ENCODE measurements at regions not wholly inside any gene's neighbourhood (a gene's known extent, or its start where the extent isn't known, plus 50 kb on each side); places are given as distances from the start of the nearest gene placed in this dataset.

- Mint-ChIP-seq H3K9me3 (no peaks in the 10 kb centered on the region), H3K4me1 (ENCODE audit: low read depth in 2 of 2) (peaks cover 0 to 10% of the 10 kb centered on the region in 2 donors), H3K36me3 (no peaks in the 10 kb centered on the region), H3K4me3 (no peak overlapping the region), H3K27ac (no peak overlapping the region), H3K27me3 (no peaks in the 10 kb centered on the region)
- no peak for ATAC-seq
- DNase-seq (ENCODE audit: low spot score): no peak
Measured at GRCh38 chr22:25357606-25358420, 138.4 kb downstream of the CRYBB2 start.

- H3K9me3 Mint-ChIP-seq: no peaks in the 10 kb centered on the region
- no peaks in the 10 kb centered on the region for H3K27me3 Mint-ChIP-seq
- ATAC-seq: no peak
- no peak overlapping the region for H3K4me3 Mint-ChIP-seq
- no peak overlapping the region for H3K27ac Mint-ChIP-seq
- no peak for DNase-seq (ENCODE audit: low spot score)
- H3K4me1 Mint-ChIP-seq (ENCODE audit: low read depth in 2 of 2): peaks cover 0 to 10% of the 10 kb centered on the region in 2 donors
- H3K36me3 Mint-ChIP-seq: no peaks in the 10 kb centered on the region
Measured at GRCh38 chr22:25358421-25359170, 139.2 kb downstream of the CRYBB2 start.

- peaks cover 0 to 13% of the 10 kb centered on the region in 2 donors for H3K4me1 Mint-ChIP-seq (ENCODE audit: low read depth in 2 of 2)
- ATAC-seq (no peak), DNase-seq (ENCODE audit: low spot score) (no peak)
- H3K27ac Mint-ChIP-seq: no peak overlapping the region
- H3K4me3 Mint-ChIP-seq: no peak overlapping the region
- no peaks in the 10 kb centered on the region for H3K27me3 Mint-ChIP-seq
- no peaks in the 10 kb centered on the region for H3K9me3 Mint-ChIP-seq
- H3K36me3 Mint-ChIP-seq: no peaks in the 10 kb centered on the region
Measured at GRCh38 chr22:25359601-25360261, 140.3 kb downstream of the CRYBB2 start.

- Mint-ChIP-seq H3K27me3 (no peaks in the 10 kb centered on the region), H3K27ac (no peak overlapping the region), H3K4me1 (ENCODE audit: low read depth in 2 of 2) (peaks cover 0 to 16% of the 10 kb centered on the region in 2 donors), H3K4me3 (no peak overlapping the region), H3K9me3 (no peaks in the 10 kb centered on the region), H3K36me3 (no peaks in the 10 kb centered on the region)
- DNase-seq (ENCODE audit: low spot score) (no peak), ATAC-seq (no peak)
Measured at GRCh38 chr22:25360411-25360810, 141.0 kb downstream of the CRYBB2 start.

GRCh38 chr22:25360891-25361645, 141.6 kb downstream of the CRYBB2 start:
- Mint-ChIP-seq H3K27me3 (no peaks in the 10 kb centered on the region), H3K4me3 (no peak overlapping the region), H3K9me3 (no peaks in the 10 kb centered on the region), H3K36me3 (no peaks in the 10 kb centered on the region), H3K27ac (no peak overlapping the region), H3K4me1 (ENCODE audit: low read depth in 2 of 2) (peaks cover 0 to 13% of the 10 kb centered on the region in 2 donors)
- ATAC-seq (no peak), DNase-seq (ENCODE audit: low spot score) (no peak)

- no peaks in the 10 kb centered on the region for H3K36me3 Mint-ChIP-seq
- H3K27me3 Mint-ChIP-seq: no peaks in the 10 kb centered on the region
- H3K4me1 Mint-ChIP-seq (ENCODE audit: low read depth in 2 of 2): peaks cover 0 to 13% of the 10 kb centered on the region in 2 donors
- ATAC-seq: no peak
- no peak overlapping the region for H3K27ac Mint-ChIP-seq
- DNase-seq (ENCODE audit: low spot score): peak; percentile 12
- H3K4me3 Mint-ChIP-seq: no peak overlapping the region
- H3K9me3 Mint-ChIP-seq: no peaks in the 10 kb centered on the region
Measured at GRCh38 chr22:25361899-25362214, 142.4 kb downstream of the CRYBB2 start.

- Mint-ChIP-seq H3K4me3 (no peak overlapping the region), H3K9me3 (no peaks in the 10 kb centered on the region), H3K27me3 (no peaks in the 10 kb centered on the region), H3K4me1 (ENCODE audit: low read depth in 2 of 2) (peaks cover 0 to 16% of the 10 kb centered on the region in 2 donors), H3K27ac (no peak overlapping the region), H3K36me3 (no peaks in the 10 kb centered on the region)
- DNase-seq (ENCODE audit: low spot score): peak; percentile 78
- ATAC-seq: no peak
Measured at GRCh38 chr22:25362215-25362882, 142.9 kb downstream of the CRYBB2 start.

- H3K27ac Mint-ChIP-seq: no peak overlapping the region
- ATAC-seq (no peak), DNase-seq (ENCODE audit: low spot score) (no peak)
- no peak overlapping the region for H3K4me3 Mint-ChIP-seq
- H3K4me1 Mint-ChIP-seq (ENCODE audit: low read depth in 2 of 2): peaks cover 0 to 21% of the 10 kb centered on the region in 2 donors
- no peaks in the 10 kb centered on the region for H3K27me3 Mint-ChIP-seq
- no peaks in the 10 kb centered on the region for H3K36me3 Mint-ChIP-seq
- H3K9me3 Mint-ChIP-seq: no peaks in the 10 kb centered on the region
Measured at GRCh38 chr22:25362883-25363240, 143.4 kb downstream of the CRYBB2 start.

- H3K27ac Mint-ChIP-seq: no peak overlapping the region
- peaks cover 0 to 22% of the 10 kb centered on the region in 2 donors for H3K4me1 Mint-ChIP-seq (ENCODE audit: low read depth in 2 of 2)
- ATAC-seq (no peak), DNase-seq (ENCODE audit: low spot score) (peak; percentile 8)
- no peaks in the 10 kb centered on the region for H3K9me3 Mint-ChIP-seq
- H3K36me3 Mint-ChIP-seq: no peaks in the 10 kb centered on the region
- H3K4me3 Mint-ChIP-seq: no peak overlapping the region
- no peaks in the 10 kb centered on the region for H3K27me3 Mint-ChIP-seq
Measured at GRCh38 chr22:25363474-25363873, 144.0 kb downstream of the CRYBB2 start.

- no peak overlapping the region for H3K4me3 Mint-ChIP-seq
- DNase-seq (ENCODE audit: low spot score) (peak; percentile 54), ATAC-seq (no peak)
- H3K27me3 Mint-ChIP-seq: no peaks in the 10 kb centered on the region
- no peaks in the 10 kb centered on the region for H3K9me3 Mint-ChIP-seq
- peaks cover 0 to 23% of the 10 kb centered on the region in 2 donors for H3K4me1 Mint-ChIP-seq (ENCODE audit: low read depth in 2 of 2)
- no peak overlapping the region for H3K27ac Mint-ChIP-seq
- no peaks in the 10 kb centered on the region for H3K36me3 Mint-ChIP-seq
Measured at GRCh38 chr22:25364281-25364680, 144.8 kb downstream of the CRYBB2 start.

- H3K9me3 Mint-ChIP-seq: no peaks in the 10 kb centered on the region
- ATAC-seq (no peak), DNase-seq (ENCODE audit: low spot score) (peak; percentile 34)
- H3K4me1 Mint-ChIP-seq (ENCODE audit: low read depth in 2 of 2): peaks cover 0 to 23% of the 10 kb centered on the region in 2 donors
- no peak overlapping the region for H3K4me3 Mint-ChIP-seq
- H3K27me3 Mint-ChIP-seq: no peaks in the 10 kb centered on the region
- H3K36me3 Mint-ChIP-seq: no peaks in the 10 kb centered on the region
- no peak overlapping the region for H3K27ac Mint-ChIP-seq
Measured at GRCh38 chr22:25364736-25365241, 145.3 kb downstream of the CRYBB2 start.

- Mint-ChIP-seq H3K9me3 (no peaks in the 10 kb centered on the region), H3K27ac (no peak overlapping the region), H3K4me3 (no peak overlapping the region), H3K36me3 (no peaks in the 10 kb centered on the region), H3K27me3 (no peaks in the 10 kb centered on the region), H3K4me1 (ENCODE audit: low read depth in 2 of 2) (peaks cover 0 to 26% of the 10 kb centered on the region in 2 donors)
- ATAC-seq (no peak), DNase-seq (ENCODE audit: low spot score) (no peak)
Measured at GRCh38 chr22:25365491-25366261, 146.2 kb downstream of the CRYBB2 start.
